HG03521 (cell line): ENCODE measurements at regions not wholly inside any gene's neighbourhood (a gene's known extent, or its start where the extent isn't known, plus 50 kb on each side); places are given as distances from the start of the nearest gene placed in this dataset.

Source experiments
- ATAC-seq: cut with Tn5 transposase; IDR thresholded peaks from one replicate; pipeline ENCODE4 v1.9.1; 2021; ENCODE audit warnings: mild to moderate bottlenecking, moderate library complexity; ENCODE audit not compliant: unreplicated experiment

DNA sequence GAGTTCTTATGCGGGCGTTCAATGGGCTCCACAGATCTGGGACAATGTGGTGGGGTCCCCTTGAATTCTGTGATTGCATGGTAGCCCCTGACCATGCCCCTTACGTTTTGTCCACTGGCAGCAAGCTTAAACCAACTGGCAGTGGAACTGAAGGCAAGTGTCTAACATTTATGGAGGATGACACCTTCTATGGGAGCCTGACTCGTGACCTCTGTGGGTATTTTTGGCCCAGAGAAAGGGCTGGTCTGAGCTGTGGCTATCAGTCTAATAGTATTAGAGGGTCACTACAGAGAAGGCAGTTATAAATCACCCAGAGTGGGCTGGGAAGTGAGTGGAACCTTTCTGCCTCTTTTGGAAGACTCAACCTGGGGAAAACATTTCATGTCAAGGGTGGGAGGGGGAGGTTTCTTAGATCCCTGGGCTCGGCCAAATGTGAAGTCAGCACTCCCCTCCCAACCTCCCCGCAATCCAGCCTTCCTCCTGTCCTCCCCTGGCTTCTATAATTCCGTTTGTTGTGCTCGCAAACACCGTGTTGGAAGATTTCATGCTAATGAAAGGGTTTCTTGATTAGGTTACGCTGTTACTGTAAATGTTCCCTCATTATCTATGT, 322.7 kb downstream of the RPS24 start:
- ATAC-seq: no peak

DNA sequence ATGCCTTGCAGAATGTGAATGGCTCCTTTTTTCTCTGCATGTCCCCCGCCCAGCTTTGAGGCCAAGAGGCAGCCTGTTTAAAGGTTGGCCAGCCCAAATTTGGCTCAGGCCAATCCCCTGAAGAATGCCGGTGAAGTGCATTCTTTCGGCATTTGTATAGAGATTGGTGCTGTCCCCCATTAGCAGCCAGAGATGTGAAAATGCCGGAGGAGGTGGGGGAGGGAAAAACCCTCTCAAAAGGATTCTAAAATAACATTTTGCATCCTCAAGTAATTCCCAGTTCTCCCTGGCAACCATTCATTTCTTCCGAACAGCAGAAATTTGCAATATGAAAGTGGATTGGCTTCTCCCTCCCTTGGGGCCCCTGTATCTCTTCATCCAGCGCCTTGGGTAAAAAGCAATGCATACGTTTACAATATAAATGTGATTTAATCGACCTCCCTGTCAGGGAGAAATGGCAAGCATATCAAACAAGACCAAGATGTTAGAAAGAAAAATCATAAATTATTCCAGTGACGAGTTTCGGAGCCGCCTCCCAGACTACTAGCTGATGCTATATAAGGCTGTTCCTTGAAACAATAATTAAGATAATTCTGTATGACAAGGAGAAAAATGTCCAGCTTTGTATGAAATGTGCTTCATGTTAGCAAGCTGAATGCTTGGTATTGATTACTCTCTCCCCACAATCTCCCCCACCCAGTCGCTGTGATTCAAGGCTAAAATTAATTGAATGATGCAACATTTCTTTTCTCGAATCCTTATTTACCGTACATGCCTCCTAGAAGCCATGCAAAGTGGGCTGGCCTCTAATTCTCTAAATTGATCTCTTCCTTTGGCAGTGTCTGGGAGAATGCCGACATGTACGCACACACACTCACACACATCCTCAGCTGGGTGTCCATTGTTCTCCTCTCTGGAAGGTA, 323.7 kb downstream of the RPS24 start:
- ATAC-seq: no peak

- ATAC-seq: no peak
Measured at GRCh38 chr10:78358351-78358750, 324.7 kb downstream of the RPS24 start.

GRCh38 chr10:78358982-78359381, 325.3 kb downstream of the RPS24 start:
- ATAC-seq: no peak

DNA sequence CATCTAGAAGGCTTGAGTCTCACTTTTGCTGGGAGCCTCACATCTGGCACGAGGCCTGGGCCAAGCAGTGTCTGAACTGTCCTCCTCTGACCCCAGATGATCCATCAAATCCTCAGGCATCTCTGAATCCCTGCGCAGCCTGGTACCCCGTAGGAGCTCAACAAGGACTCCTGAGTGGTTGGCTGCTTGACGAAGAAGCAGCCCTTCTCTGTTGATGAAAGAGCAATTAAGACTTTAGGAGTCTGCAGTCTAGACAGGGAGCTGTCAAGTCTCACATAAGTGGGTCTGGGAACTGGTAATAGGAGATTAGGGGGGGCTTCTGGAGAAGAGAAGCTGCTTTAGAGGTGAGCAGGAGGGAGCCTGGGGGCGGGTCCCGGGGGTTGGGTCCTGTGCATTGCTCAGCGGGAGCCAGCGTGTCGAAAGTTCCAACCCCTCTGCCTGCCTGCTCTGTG, 326.0 kb downstream of the RPS24 start:
- ATAC-seq: no peak

DNA sequence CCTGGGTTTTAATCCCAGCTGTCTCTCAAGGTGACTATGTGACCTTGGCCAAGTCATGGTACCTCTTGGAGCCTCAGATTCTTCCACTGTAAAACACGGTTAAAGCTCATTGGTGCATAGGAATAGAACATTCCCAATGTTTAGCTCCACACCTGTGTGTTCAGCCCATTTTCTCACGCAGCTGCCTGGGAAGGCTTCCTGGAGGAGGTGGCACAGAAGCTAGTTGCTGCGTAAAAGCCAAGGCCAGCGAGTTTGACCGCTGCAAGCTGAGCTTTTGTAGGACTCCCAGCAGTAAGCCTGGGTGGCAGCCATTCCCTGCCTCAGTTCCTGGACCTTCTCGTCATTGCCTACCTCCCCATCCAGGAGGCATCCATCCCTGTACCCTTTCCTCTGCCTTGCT, 326.6 kb downstream of the RPS24 start:
- no peak for ATAC-seq

DNA sequence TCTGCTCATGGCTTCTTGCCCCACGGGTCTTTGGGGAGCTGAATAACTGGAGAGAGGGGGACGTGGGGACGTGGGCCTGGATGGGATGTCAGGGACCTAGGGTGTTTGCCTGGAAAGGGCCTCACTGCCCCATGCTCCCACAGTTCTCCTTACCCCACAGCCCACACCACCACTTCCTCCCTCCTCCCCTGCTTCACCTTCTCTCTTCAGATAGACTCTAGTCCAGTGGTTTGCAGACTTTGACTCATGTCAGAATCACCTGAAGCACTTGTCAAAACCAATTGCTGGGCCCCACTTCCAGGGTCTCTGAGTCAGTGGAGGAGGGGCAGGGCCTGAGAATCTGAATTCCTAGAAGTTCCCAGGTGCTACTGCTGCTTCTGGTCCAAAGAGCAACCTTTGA, 327.4 kb downstream of the RPS24 start:
- no peak for ATAC-seq

- ATAC-seq: no peak
Measured at GRCh38 chr10:78362406-78363022, 328.9 kb downstream of the RPS24 start.

DNA sequence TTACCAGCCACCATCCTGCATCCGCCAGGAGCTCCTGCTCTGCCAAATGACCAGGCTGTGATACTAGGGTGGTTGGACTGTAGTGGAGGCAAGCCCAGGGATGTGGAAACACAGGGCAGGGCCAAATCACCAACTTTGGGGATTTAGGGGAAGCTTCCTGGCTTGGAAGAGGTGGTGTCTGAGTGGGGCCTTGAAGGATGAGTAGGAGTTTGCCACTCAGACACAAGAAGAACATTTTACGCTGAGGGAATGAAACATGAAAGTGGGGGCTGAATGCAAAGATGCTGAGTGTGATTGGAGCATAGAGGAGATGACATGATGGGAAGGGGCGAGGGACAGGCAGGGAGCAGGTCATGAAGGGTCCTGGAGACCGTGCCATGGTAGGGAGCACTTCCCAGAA, 329.5 kb downstream of the RPS24 start:
- ATAC-seq: no peak

GRCh38 chr10:78365694-78366093, 332.0 kb downstream of the RPS24 start:
- no peak for ATAC-seq

GRCh38 chr10:78366663-78367411, 333.2 kb downstream of the RPS24 start:
- ATAC-seq: no peak

DNA sequence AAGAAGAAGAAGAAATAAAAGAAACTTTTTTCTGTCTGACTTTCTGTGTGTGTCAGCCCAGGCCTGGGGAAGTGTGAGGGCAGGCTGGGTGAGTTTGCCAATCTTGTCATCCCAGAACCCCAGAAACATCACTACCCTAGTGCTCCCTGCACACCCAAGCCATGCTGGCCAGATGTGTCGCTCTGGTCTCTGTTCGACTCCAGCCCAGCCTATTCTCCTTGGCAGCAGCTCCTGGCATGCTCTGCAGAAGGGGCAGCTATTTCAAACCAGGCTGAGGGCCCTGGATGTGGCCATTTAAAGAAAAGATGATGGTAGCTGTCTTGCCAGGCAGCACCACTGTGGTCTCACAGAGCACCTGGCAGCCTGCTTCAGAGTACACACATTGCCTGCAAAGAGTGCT, 334.1 kb downstream of the RPS24 start:
- ATAC-seq: no peak

DNA sequence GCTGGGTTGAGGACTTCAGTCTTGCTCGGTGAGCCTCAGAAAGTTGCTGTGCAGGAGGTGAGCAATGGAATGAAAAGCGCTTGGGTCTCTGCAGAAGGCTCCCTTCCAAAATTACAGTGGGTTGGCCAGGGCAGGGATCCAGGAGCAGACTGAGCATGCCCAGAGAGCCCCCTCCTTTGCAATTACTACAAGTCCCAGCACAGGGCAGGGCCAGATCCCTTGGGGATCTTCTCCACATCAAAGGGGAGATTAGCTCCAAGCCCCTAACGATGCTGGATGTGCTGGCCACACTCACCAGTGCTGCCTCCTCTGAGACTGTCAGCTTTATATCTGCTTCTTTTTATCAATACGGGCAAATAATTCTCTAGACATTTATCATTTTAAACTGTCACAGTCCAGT, 337.5 kb downstream of the RPS24 start:
- no peak for ATAC-seq

- ATAC-seq: no peak
Measured at GRCh38 chr10:78372806-78373205, 339.1 kb downstream of the RPS24 start.

- ATAC-seq: no peak
Measured at GRCh38 chr10:78374331-78375028, 340.8 kb downstream of the RPS24 start.

- no peak for ATAC-seq
Measured at GRCh38 chr10:78375854-78376785, 342.5 kb downstream of the RPS24 start.

DNA sequence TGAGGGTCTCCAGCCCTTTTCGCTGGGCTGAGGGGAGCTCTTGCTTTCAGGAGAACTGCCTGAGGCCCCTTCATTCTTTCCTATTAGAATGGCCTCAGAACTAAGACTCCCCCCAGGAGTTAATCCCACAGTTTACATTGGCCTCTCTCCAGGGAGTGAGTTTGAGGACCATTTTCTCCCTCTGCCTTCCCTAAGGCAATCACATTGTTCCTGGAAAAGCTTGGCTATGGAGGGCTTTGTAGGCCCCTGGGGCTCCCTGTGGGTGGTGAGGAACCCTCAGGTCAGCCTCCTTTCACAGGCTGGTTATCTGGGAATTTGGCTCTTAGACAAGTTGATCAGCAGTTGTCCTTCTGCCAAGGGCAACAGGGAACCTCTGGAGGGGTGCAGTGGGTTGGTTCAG, 343.7 kb downstream of the RPS24 start:
- no peak for ATAC-seq

- ATAC-seq: no peak
Measured at GRCh38 chr10:78378192-78378591, 344.5 kb downstream of the RPS24 start.

- no peak for ATAC-seq
Measured at GRCh38 chr10:78381107-78381506, 347.4 kb downstream of the RPS24 start.
